Activated naive CD4-positive, alpha-beta T cell treated with anti-CD3 and anti-CD28 coated beads, Interleukin-2, amount 50 U/mL, for 16 hours (primary cell): ENCODE measurements at regions not wholly inside any gene's neighbourhood (a gene's known extent, or its start where the extent isn't known, plus 50 kb on each side); places are given as distances from the start of the nearest gene placed in this dataset.
A peak's percentile ranks its signal among the peaks of the same experiment; 100 is the strongest.

Experiments used
- DNase-seq: peaks from one replicate; pipeline ENCODE4 v3.0.0-alpha.2; 2020

GRCh38 chr3:102605153-102605552 lies 170.3 kb downstream of the ZPLD1 start:
- DNase-seq: no peak

- no peak for DNase-seq
Observed at GRCh38 chr3:102608875-102609274, 174.1 kb downstream of the ZPLD1 start.

GRCh38 chr3:102614021-102614569 lies 179.3 kb downstream of the ZPLD1 start:
- DNase-seq: no peak

GRCh38 chr3:102614585-102614984 lies 179.8 kb downstream of the ZPLD1 start:
- DNase-seq: no peak

GRCh38 chr3:102617381-102617780 lies 182.6 kb downstream of the ZPLD1 start:
- no peak for DNase-seq

GRCh38 chr3:102619361-102619760 lies 184.5 kb downstream of the ZPLD1 start:
- no peak for DNase-seq

GRCh38 chr3:102629943-102630342 lies 195.1 kb downstream of the ZPLD1 start:
- no peak for DNase-seq

- DNase-seq: no peak
Observed at GRCh38 chr3:102630531-102630930, 195.7 kb downstream of the ZPLD1 start.

- DNase-seq: no peak
Observed at GRCh38 chr3:102643546-102643945, 208.7 kb downstream of the ZPLD1 start.

- DNase-seq: no peak
Observed at GRCh38 chr3:102646557-102646956, 211.7 kb downstream of the ZPLD1 start.

- no peak for DNase-seq
Observed at GRCh38 chr3:102660653-102661052, 225.8 kb downstream of the ZPLD1 start.

- no peak for DNase-seq
Observed at GRCh38 chr3:102661707-102662497, 227.1 kb downstream of the ZPLD1 start.

- no peak for DNase-seq
Observed at GRCh38 chr3:102662498-102662772, 227.6 kb downstream of the ZPLD1 start.

GRCh38 chr3:102664126-102664525 lies 229.3 kb downstream of the ZPLD1 start:
- no peak for DNase-seq

GRCh38 chr3:102665183-102665582 lies 230.4 kb downstream of the ZPLD1 start:
- DNase-seq: no peak

GRCh38 chr3:102668247-102668646 lies 233.4 kb downstream of the ZPLD1 start:
- DNase-seq: no peak

GRCh38 chr3:102670986-102671385 lies 236.2 kb downstream of the ZPLD1 start:
- DNase-seq: no peak

GRCh38 chr3:102672305-102672704 lies 237.5 kb downstream of the ZPLD1 start:
- DNase-seq: no peak

GRCh38 chr3:102673271-102674115 lies 238.7 kb downstream of the ZPLD1 start:
- DNase-seq: peak; percentile 60

- no peak for DNase-seq
Observed at GRCh38 chr3:102674284-102674683, 239.5 kb downstream of the ZPLD1 start.

- no peak for DNase-seq
Observed at GRCh38 chr3:102676424-102676823, 241.6 kb downstream of the ZPLD1 start.

GRCh38 chr3:102682741-102683140 lies 247.9 kb downstream of the ZPLD1 start:
- DNase-seq: no peak

- no peak for DNase-seq
Observed at GRCh38 chr3:102686792-102687191, 252.0 kb downstream of the ZPLD1 start.
